Naive thymus-derived CD4-positive, alpha-beta T cell (primary cell): ENCODE measurements at regions not wholly inside any gene's neighbourhood (a gene's known extent, or its start where the extent isn't known, plus 50 kb on each side); places are given as distances from the start of the nearest gene placed in this dataset.

Source experiments
- ATAC-seq: fragments of 150-1000 bp; cut with Tn5 transposase; 2 replicates; pipeline ENCODE4 v1.10.0; 2021; ENCODE audit warnings: mild to moderate bottlenecking, moderate library complexity
- CTCF ChIA-PET: fragments of 350-600 bp; sonication (Branson Sonifier 250); formaldehyde crosslinking; loops from one replicate; lab custom pipeline; 2021; ENCODE audit warnings: antibody characterized with exemption; lab: Charles Lee
- POLR2A ChIA-PET: fragments of 350-600 bp; sonication (Branson Sonifier 250); formaldehyde crosslinking; loops from one replicate; lab custom pipeline; 2021; ENCODE audit warnings: antibody characterized with exemption, inconsistent platforms; lab: Charles Lee
- DNase-seq, 9 donors: peaks; one replicate each; pipeline versions ENCODE4 v3.0.0 to v3.0.0-alpha.2; 2020 to 2022; ENCODE audit warnings: mixed read lengths in 1 of 9
- H3K27ac ChIP-seq: one replicate; pipeline ENCODE4 v1.7.0; 2013; ENCODE audit warnings: mild to moderate bottlenecking, low read depth, low read length, moderate library complexity
- H3K27me3 ChIP-seq, 2 donors: one replicate each; pipeline ENCODE4 v1.7.0; 2013; ENCODE audit warnings: low read length in 2 of 2, mild to moderate bottlenecking in 2 of 2, moderate library complexity in 2 of 2; ENCODE audit not compliant: control insufficient read depth in 2 of 2, insufficient read depth in 2 of 2
- H3K36me3 ChIP-seq, 3 experiments: 1 replicate in 2 of 3; 2 replicates in 1 of 3; pipeline ENCODE4 v1.7.0; 2013; ENCODE audit warnings: low read length in 3 of 3, mild to moderate bottlenecking in 3 of 3, moderate library complexity in 1 of 3; ENCODE audit not compliant: insufficient read depth in 3 of 3, control insufficient read depth in 2 of 3
- H3K4me1 ChIP-seq, 2 donors: one replicate each; pipeline ENCODE4 v1.7.0; 2013; ENCODE audit warnings: low read length in 2 of 2, mild to moderate bottlenecking in 2 of 2, moderate library complexity in 1 of 2; ENCODE audit not compliant: control insufficient read depth in 2 of 2, insufficient read depth in 2 of 2
- H3K4me3 ChIP-seq: 2 replicates; pipeline ENCODE4 v1.7.0; 2013; ENCODE audit warnings: mild to moderate bottlenecking, low read length
- H3K9me3 ChIP-seq, 3 experiments: 1 replicate in 2 of 3; 2 replicates in 1 of 3; pipeline ENCODE4 v1.7.0; 2013; ENCODE audit warnings: low read length in 3 of 3; ENCODE audit not compliant: control insufficient read depth in 2 of 3
- H3K27ac Mint-ChIP-seq, 9 donors: one replicate each; pipeline ENCODE4 v1.8.0; 2020 to 2022; ENCODE audit warnings: mixed read lengths in 9 of 9, mild to moderate bottlenecking in 8 of 9, moderate library complexity in 5 of 9, inconsistent platforms in 2 of 9
- H3K27me3 Mint-ChIP-seq, 5 donors: one replicate each; pipeline ENCODE4 v1.8.0; 2021 to 2022; ENCODE audit warnings: mixed read lengths in 5 of 5, mild to moderate bottlenecking in 1 of 5
- H3K36me3 Mint-ChIP-seq, 5 donors: one replicate each; pipeline ENCODE4 v1.8.0; 2020 to 2022; ENCODE audit warnings: mixed read lengths in 5 of 5, mild to moderate bottlenecking in 3 of 5, inconsistent platforms in 1 of 5
- H3K4me1 Mint-ChIP-seq, 7 donors: one replicate each; pipeline ENCODE4 v1.8.0; 2020 to 2022; ENCODE audit warnings: mixed read lengths in 7 of 7, mild to moderate bottlenecking in 3 of 7, inconsistent platforms in 1 of 7
- H3K4me3 Mint-ChIP-seq, 10 donors: one replicate each; pipeline ENCODE4 v1.8.0; 2020 to 2022; ENCODE audit warnings: mild to moderate bottlenecking in 10 of 10, mixed read lengths in 10 of 10, moderate library complexity in 6 of 10, inconsistent platforms in 2 of 10
- H3K9me3 Mint-ChIP-seq, 11 donors: one replicate each; pipeline ENCODE4 v1.8.0; 2020 to 2022; ENCODE audit warnings: mixed read lengths in 11 of 11, mild to moderate bottlenecking in 4 of 11, inconsistent platforms in 1 of 11, moderate library complexity in 1 of 11
- intact Hi-C, 2 donors: fragments of 100-400 bp; cut with micrococcal nuclease; formaldehyde crosslinking; loops; one replicate each; pipeline ENCODE4 v1.15.1; 2023

DNA sequence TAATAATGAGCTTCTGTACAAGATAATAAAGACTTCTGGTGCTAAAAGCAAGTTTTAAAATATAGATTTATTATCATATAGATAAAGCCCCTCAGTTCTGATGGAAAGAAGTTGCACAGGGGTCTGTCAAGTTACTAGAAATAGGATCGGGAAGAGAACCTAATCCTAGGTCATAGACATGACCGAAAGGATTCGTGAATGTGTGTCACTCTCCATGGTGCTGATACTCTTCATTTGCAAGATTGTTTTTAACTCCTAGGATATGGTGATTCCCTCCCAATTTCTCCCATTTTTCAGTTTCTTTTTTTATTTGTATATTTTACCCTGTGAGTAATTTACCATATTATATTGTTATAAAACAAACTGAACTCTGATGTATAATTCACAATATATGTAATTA, 58.9 kb upstream of the CTNNA2 start:
- H3K4me3 ChIP-seq: no peak overlapping the region
- no peaks in the 10 kb centered on the region for H3K27me3 ChIP-seq
- Mint-ChIP-seq H3K4me1 (no peaks in the 10 kb centered on the region), H3K27me3 (no peaks in the 10 kb centered on the region), H3K36me3 (peaks cover 0 to 2% (median 0%) of the 10 kb centered on the region in 5 donors), H3K9me3 (peaks cover 0 to 10% (median 4%) of the 10 kb centered on the region in 11 donors), H3K27ac (no peak overlapping the region), H3K4me3 (no peak overlapping the region)
- ChIA-PET POLR2A (no interaction called here), CTCF (no interaction called here)
- no peaks in the 10 kb centered on the region for H3K9me3 ChIP-seq
- no peaks in the 10 kb centered on the region for H3K4me1 ChIP-seq
- no peak for DNase-seq
- H3K27ac ChIP-seq: no peak overlapping the region
- intact Hi-C loops: no loop called here
- ATAC-seq: no peak
- no peaks in the 10 kb centered on the region for H3K36me3 ChIP-seq

DNA sequence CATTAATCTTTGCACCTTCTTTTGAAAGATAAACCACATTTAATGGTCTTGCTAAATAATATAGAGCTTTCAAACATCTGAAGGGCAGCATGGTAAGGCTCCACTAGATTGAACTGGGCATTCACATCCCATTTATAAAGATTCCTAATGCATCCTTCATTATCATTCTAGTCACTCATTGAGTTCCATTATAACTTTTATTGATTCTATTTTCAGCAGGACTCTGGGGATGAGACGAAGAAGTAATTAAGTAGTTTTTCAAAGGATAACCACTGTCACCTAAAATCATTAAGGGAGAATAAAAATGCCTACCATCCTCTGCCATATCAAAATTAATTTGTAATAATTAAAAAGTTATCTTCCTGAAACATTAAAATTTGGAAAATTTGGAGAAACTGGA, 60.2 kb upstream of the CTNNA2 start:
- Mint-ChIP-seq H3K36me3 (peaks cover 0 to 6% (median 0%) of the 10 kb centered on the region in 5 donors), H3K9me3 (peaks cover 0 to 13% (median 5%) of the 10 kb centered on the region in 11 donors), H3K27ac (no peak overlapping the region), H3K4me3 (no peak overlapping the region), H3K4me1 (no peaks in the 10 kb centered on the region), H3K27me3 (no peaks in the 10 kb centered on the region)
- CTCF ChIA-PET: no interaction called here
- POLR2A ChIA-PET: no interaction called here
- no peaks in the 10 kb centered on the region for H3K9me3 ChIP-seq
- no peaks in the 10 kb centered on the region for H3K27me3 ChIP-seq
- no peaks in the 10 kb centered on the region for H3K4me1 ChIP-seq
- no peaks in the 10 kb centered on the region for H3K36me3 ChIP-seq
- no peak overlapping the region for H3K27ac ChIP-seq
- DNase-seq (no peak), ATAC-seq (no peak)
- intact Hi-C loops: no loop called here
- no peak overlapping the region for H3K4me3 ChIP-seq

- ChIA-PET CTCF (no interaction called here), POLR2A (no interaction called here)
- Mint-ChIP-seq H3K4me1 (no peaks in the 10 kb centered on the region), H3K27me3 (no peaks in the 10 kb centered on the region), H3K36me3 (peaks cover 0 to 6% (median 0%) of the 10 kb centered on the region in 5 donors), H3K9me3 (peaks cover 0 to 27% (median 5%) of the 10 kb centered on the region in 11 donors), H3K27ac (no peak overlapping the region), H3K4me3 (no peak overlapping the region)
- DNase-seq: no peak
- Histone ChIP-seq H3K4me1 (no peaks in the 10 kb centered on the region), H3K27ac (no peak overlapping the region), H3K9me3 (no peaks in the 10 kb centered on the region), H3K27me3 (no peaks in the 10 kb centered on the region), H3K36me3 (no peaks in the 10 kb centered on the region), H3K4me3 (no peak overlapping the region)
- intact Hi-C loops: no loop called here
- ATAC-seq: no peak
Measured at GRCh38 chr2:79447463-79447862, 65.4 kb upstream of the CTNNA2 start.

DNA sequence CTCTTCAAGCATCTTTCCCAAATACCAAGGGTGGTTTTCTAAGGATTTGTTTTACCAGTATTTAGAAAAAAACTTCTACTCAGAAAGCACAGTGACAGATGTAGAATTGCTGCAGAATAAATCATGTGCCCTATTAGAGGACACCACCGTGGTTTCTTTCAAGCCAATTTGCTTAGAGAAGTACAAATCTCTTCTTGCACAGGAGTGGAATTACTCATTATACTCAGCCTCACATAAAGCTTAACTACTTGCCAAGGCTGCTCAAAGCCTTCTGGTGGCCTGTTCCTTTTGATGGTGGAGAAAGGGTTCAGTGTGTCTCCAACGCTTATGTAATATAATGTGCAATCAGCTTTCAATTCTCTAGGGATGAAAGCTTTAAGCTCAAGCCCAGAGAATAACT, 66.5 kb upstream of the CTNNA2 start:
- Histone ChIP-seq H3K4me1 (no peaks in the 10 kb centered on the region), H3K27ac (no peak overlapping the region), H3K36me3 (no peaks in the 10 kb centered on the region), H3K27me3 (no peaks in the 10 kb centered on the region), H3K9me3 (no peaks in the 10 kb centered on the region), H3K4me3 (no peak overlapping the region)
- ATAC-seq (no peak), DNase-seq (no peak)
- ChIA-PET POLR2A (no interaction called here), CTCF (no interaction called here)
- no peaks in the 10 kb centered on the region for H3K27me3 Mint-ChIP-seq
- H3K27ac Mint-ChIP-seq: no peak overlapping the region
- no peaks in the 10 kb centered on the region for H3K4me1 Mint-ChIP-seq
- peaks cover 0 to 6% (median 0%) of the 10 kb centered on the region in 5 donors for H3K36me3 Mint-ChIP-seq
- H3K4me3 Mint-ChIP-seq: no peak overlapping the region
- intact Hi-C loops: no loop called here
- peaks cover 0 to 35% (median 7%) of the 10 kb centered on the region in 11 donors for H3K9me3 Mint-ChIP-seq

GRCh38 chr2:79437433-79438267, 75.2 kb upstream of the CTNNA2 start:
- ChIA-PET CTCF (no interaction called here), POLR2A (no interaction called here)
- ATAC-seq: no peak
- Histone ChIP-seq H3K27me3 (no peaks in the 10 kb centered on the region), H3K9me3 (peaks cover 0 to 3% (median 0%) of the 10 kb centered on the region in 3 experiments), H3K4me3 (no peak overlapping the region), H3K4me1 (no peaks in the 10 kb centered on the region), H3K36me3 (no peaks in the 10 kb centered on the region), H3K27ac (no peak overlapping the region)
- peaks cover 0 to 3% (median 0%) of the 10 kb centered on the region in 5 donors for H3K36me3 Mint-ChIP-seq
- no peak overlapping the region for H3K4me3 Mint-ChIP-seq
- peaks cover 0 to 13% (median 10%) of the 10 kb centered on the region in 11 donors for H3K9me3 Mint-ChIP-seq
- DNase-seq: no peak
- H3K4me1 Mint-ChIP-seq: no peaks in the 10 kb centered on the region
- intact Hi-C loops: no loop called here
- no peaks in the 10 kb centered on the region for H3K27me3 Mint-ChIP-seq
- no peak overlapping the region for H3K27ac Mint-ChIP-seq

- intact Hi-C loops: no loop called here
- Histone ChIP-seq H3K9me3 (peaks cover 0 to 3% (median 0%) of the 10 kb centered on the region in 3 experiments), H3K27me3 (no peaks in the 10 kb centered on the region), H3K27ac (no peak overlapping the region), H3K36me3 (no peaks in the 10 kb centered on the region), H3K4me3 (no peak overlapping the region), H3K4me1 (no peaks in the 10 kb centered on the region)
- no peak for DNase-seq
- Mint-ChIP-seq H3K4me1 (no peaks in the 10 kb centered on the region), H3K9me3 (peaks cover 0 to 12% (median 5%) of the 10 kb centered on the region in 11 donors), H3K27ac (no peak overlapping the region), H3K36me3 (peaks cover 0 to 3% (median 0%) of the 10 kb centered on the region in 5 donors), H3K4me3 (no peak overlapping the region), H3K27me3 (no peaks in the 10 kb centered on the region)
- POLR2A ChIA-PET: no interaction called here
- CTCF ChIA-PET: no interaction called here
- no peak for ATAC-seq
Measured at GRCh38 chr2:79434362-79434761, 78.5 kb upstream of the CTNNA2 start.

- peaks cover 0 to 13% (median 5%) of the 10 kb centered on the region in 11 donors for H3K9me3 Mint-ChIP-seq
- H3K9me3 ChIP-seq: peaks cover 0 to 3% (median 0%) of the 10 kb centered on the region in 3 experiments
- H3K27me3 ChIP-seq: no peaks in the 10 kb centered on the region
- peaks cover 0 to 2% (median 0%) of the 10 kb centered on the region in 5 donors for H3K36me3 Mint-ChIP-seq
- H3K4me3 ChIP-seq: no peak overlapping the region
- H3K4me3 Mint-ChIP-seq: no peak overlapping the region
- no peaks in the 10 kb centered on the region for H3K4me1 Mint-ChIP-seq
- ATAC-seq (no peak), DNase-seq (no peak)
- H3K27ac Mint-ChIP-seq: no peak overlapping the region
- intact Hi-C loops: no loop called here
- no peaks in the 10 kb centered on the region for H3K4me1 ChIP-seq
- POLR2A ChIA-PET: no interaction called here
- no peak overlapping the region for H3K27ac ChIP-seq
- H3K27me3 Mint-ChIP-seq: no peaks in the 10 kb centered on the region
- no peaks in the 10 kb centered on the region for H3K36me3 ChIP-seq
- CTCF ChIA-PET: no interaction called here
Measured at GRCh38 chr2:79432731-79433146, 80.1 kb upstream of the CTNNA2 start.
